MCF 10A (cell line): ENCODE measurements at regions not wholly inside any gene's neighbourhood (a gene's known extent, or its start where the extent isn't known, plus 50 kb on each side); places are given as distances from the start of the nearest gene placed in this dataset.

Experiments used
- BruUV-seq: library from RNA; stranded (reverse); fragments of 400-500 nt; replicated peaks from 2 replicates; lab custom pipeline; 2021; lab: Mats Ljungman, UMichigan
- CTCF ChIA-PET: fragments of 300-600 bp; sonication (Branson Sonifier 250); formaldehyde crosslinking; extraction: SDS; loops from one replicate; lab custom pipeline; 2021; ENCODE audit warnings: antibody characterized with exemption, inconsistent platforms; lab: Yijun Ruan, JAX
- POLR2A ChIA-PET: fragments of 300-600, 350-650 bp; sonication (Branson Sonifier 250); formaldehyde crosslinking; extraction: SDS; loops from one replicate; lab custom pipeline; 2020; ENCODE audit warnings: antibody characterized with exemption, inconsistent platforms; lab: Yijun Ruan, JAX
- DNase-seq: peaks from one replicate; pipeline ENCODE4 v3.0.0-alpha.2; 2018; ENCODE audit not compliant: unreplicated experiment
- H3K27ac Mint-ChIP-seq: one replicate; pipeline ENCODE4 v1.8.0; 2022; ENCODE audit warnings: mild to moderate bottlenecking, low read depth, mixed read lengths; ENCODE audit not compliant: unreplicated experiment
- H3K27me3 Mint-ChIP-seq: one replicate; pipeline ENCODE4 v1.8.0; 2022; ENCODE audit warnings: mixed read lengths; ENCODE audit not compliant: insufficient read depth, unreplicated experiment
- H3K36me3 Mint-ChIP-seq: one replicate; pipeline ENCODE4 v1.8.0; 2022; ENCODE audit warnings: mild to moderate bottlenecking, moderate library complexity, mixed read lengths; ENCODE audit not compliant: insufficient read depth, unreplicated experiment
- H3K4me1 Mint-ChIP-seq: one replicate; pipeline ENCODE4 v1.8.0; 2022; ENCODE audit warnings: mixed read lengths; ENCODE audit not compliant: insufficient read depth, unreplicated experiment
- H3K4me3 Mint-ChIP-seq: one replicate; pipeline ENCODE4 v1.8.0; 2022; ENCODE audit warnings: mild to moderate bottlenecking, moderate library complexity, mixed read lengths; ENCODE audit not compliant: unreplicated experiment
- H3K9me3 Mint-ChIP-seq: one replicate; pipeline ENCODE4 v1.8.0; 2022; ENCODE audit warnings: mixed read lengths; ENCODE audit not compliant: unreplicated experiment
- CTCF ChIP-seq: fragments of 200-600 bp; IDR thresholded peaks from one replicate; pipeline ENCODE4 v1.8.0; 2022; ENCODE audit warnings: antibody characterized with exemption, mild to moderate bottlenecking; ENCODE audit not compliant: unreplicated experiment
- intact Hi-C: fragments of 100-400 bp; cut with micrococcal nuclease; formaldehyde crosslinking; loops from 2 replicates; pipeline ENCODE4 v1.14.1; 2022

GRCh38 chr14:98935921-98936320 is 336.1 kb downstream of the BCL11B start:
- TF ChIP-seq CTCF = no peak
- POLR2A ChIA-PET = no interaction called here
- intact Hi-C loops = no loop called here
- no peaks in the 10 kb centered on the region for H3K27me3 Mint-ChIP-seq
- H3K9me3 Mint-ChIP-seq = no peaks in the 10 kb centered on the region
- H3K36me3 Mint-ChIP-seq = no peaks in the 10 kb centered on the region
- CTCF ChIA-PET = interaction anchor here (0.9 kb wide), 1 partner anchor 13 kb away, joined by 3 read pairs; no protein-coding TSS in a partner anchor
- H3K27ac Mint-ChIP-seq = peak overlapping the region; percentile 39
- BruUV-seq = no TSS peak
- H3K4me1 Mint-ChIP-seq = no peaks in the 10 kb centered on the region
- H3K4me3 Mint-ChIP-seq = no peak overlapping the region
- DNase-seq = no peak

GRCh38 chr14:98937021-98937420 is 335.0 kb downstream of the BCL11B start:
- ChIA-PET POLR2A (interaction anchor here (0.6 kb wide), 1 partner anchor 17 kb away, joined by 4 read pairs; no protein-coding TSS in a partner anchor), CTCF (no interaction called here)
- DNase-seq = no peak
- Mint-ChIP-seq H3K9me3 (no peaks in the 10 kb centered on the region), H3K27me3 (no peaks in the 10 kb centered on the region), H3K36me3 (no peaks in the 10 kb centered on the region), H3K4me1 (no peaks in the 10 kb centered on the region), H3K27ac (no peak overlapping the region), H3K4me3 (no peak overlapping the region)
- no TSS peak for BruUV-seq
- intact Hi-C loops = no loop called here
- TF ChIP-seq CTCF = no peak

GRCh38 chr14:98937712-98938505 is 334.1 kb downstream of the BCL11B start:
- H3K27me3 Mint-ChIP-seq = no peaks in the 10 kb centered on the region
- no TSS peak for BruUV-seq
- H3K9me3 Mint-ChIP-seq = no peaks in the 10 kb centered on the region

More at GRCh38 chr14:98937712-98938505, 334.1 kb downstream of the BCL11B start:
- H3K27ac Mint-ChIP-seq = no peak overlapping the region
- H3K36me3 Mint-ChIP-seq = no peaks in the 10 kb centered on the region
- POLR2A ChIA-PET = no interaction called here
- no peak overlapping the region for H3K4me3 Mint-ChIP-seq
- no peak for DNase-seq
- intact Hi-C loops = no loop called here
- CTCF ChIA-PET = interaction anchor here (0.6 to 0.7 kb wide), 3 partner anchors 11 to 37 kb away, joined by 3 read pairs; no protein-coding TSS in a partner anchor
- no peak for TF ChIP-seq CTCF
- H3K4me1 Mint-ChIP-seq = no peaks in the 10 kb centered on the region
